Lung (tissue), 11 donors: ENCODE measurements at regions not wholly inside any gene's neighbourhood (a gene's known extent, or its start where the extent isn't known, plus 50 kb on each side); places are given as distances from the start of the nearest gene placed in this dataset.

Experiments
- ATAC-seq: fragments of 200-7000 bp; cut with Tn5 transposase; one replicate; pipeline ENCODE4 v1.9.1; 2020; ENCODE audit warnings: moderate number of reproducible peaks; ENCODE audit not compliant: insufficient read depth, low FRiP score
- DNase-seq, 3 donors: peaks; one replicate each; pipeline ENCODE4 v3.0.0-alpha.2; 2013 to 2017
- H3K27ac ChIP-seq, 2 donors: one replicate each; pipeline ENCODE4 v1.5.1; 2013; ENCODE audit warnings: mild to moderate bottlenecking in 2 of 2, moderate library complexity in 2 of 2, control low read depth in 1 of 2, inconsistent platforms in 1 of 2, low read depth in 1 of 2, low read length in 1 of 2
- H3K27me3 ChIP-seq, 3 donors: one replicate each; pipeline ENCODE4 v1.5.1; 2013; ENCODE audit warnings: low read length in 2 of 3; ENCODE audit not compliant: control insufficient read depth in 3 of 3, insufficient read depth in 3 of 3
- H3K36me3 ChIP-seq, 4 donors: one replicate each; pipeline ENCODE4 v1.5.1; 2013; ENCODE audit warnings: low read length in 4 of 4, mild to moderate bottlenecking in 1 of 4, moderate library complexity in 1 of 4; ENCODE audit not compliant: control insufficient read depth in 4 of 4, insufficient read depth in 4 of 4
- H3K4me1 ChIP-seq, 5 donors: one replicate each; pipeline ENCODE4 v1.5.1; 2013; ENCODE audit warnings: low read length in 5 of 5, mild to moderate bottlenecking in 2 of 5, moderate library complexity in 1 of 5; ENCODE audit not compliant: control insufficient read depth in 5 of 5, insufficient read depth in 5 of 5
- H3K4me3 ChIP-seq: one replicate; pipeline ENCODE4 v1.5.1; 2013; ENCODE audit warnings: mild to moderate bottlenecking, control low read depth, moderate library complexity
- H3K9ac ChIP-seq, 2 donors: one replicate each; pipeline ENCODE4 v1.5.1; 2013; ENCODE audit warnings: low read length in 2 of 2, control low read depth in 1 of 2; ENCODE audit not compliant: insufficient read depth in 1 of 2
- H3K9me3 ChIP-seq, 4 donors: one replicate each; pipeline ENCODE4 v1.5.1; 2013; ENCODE audit warnings: low read length in 3 of 4, mild to moderate bottlenecking in 1 of 4, moderate library complexity in 1 of 4; ENCODE audit not compliant: control insufficient read depth in 4 of 4, insufficient read depth in 3 of 4
- WGBS, 2 donors: extraction: QIAGEN DNeasy Blood & Tissue Kit; methylation state at CpG; one replicate each; pipeline ENCODE4 v1.1.7; 2013; 5-methylcytosine and 5-hydroxymethylcytosine counted together
- TF ChIP-seq, protein P1 (sequence below): IDR thresholded peaks from 2 replicates; pipeline ENCODE4 v1.5.1; 2012; ENCODE audit warnings: mild to moderate bottlenecking; ENCODE audit errors: control extremely low read depth, extremely low read depth
- donor health status: control.
- donor health status: control.
- donor health status: Bipolar disorder and iron deficiency.
- donor health status: healthy.
- donor health status: DM: yes; HTN: yes; CAD: no.

DNA sequence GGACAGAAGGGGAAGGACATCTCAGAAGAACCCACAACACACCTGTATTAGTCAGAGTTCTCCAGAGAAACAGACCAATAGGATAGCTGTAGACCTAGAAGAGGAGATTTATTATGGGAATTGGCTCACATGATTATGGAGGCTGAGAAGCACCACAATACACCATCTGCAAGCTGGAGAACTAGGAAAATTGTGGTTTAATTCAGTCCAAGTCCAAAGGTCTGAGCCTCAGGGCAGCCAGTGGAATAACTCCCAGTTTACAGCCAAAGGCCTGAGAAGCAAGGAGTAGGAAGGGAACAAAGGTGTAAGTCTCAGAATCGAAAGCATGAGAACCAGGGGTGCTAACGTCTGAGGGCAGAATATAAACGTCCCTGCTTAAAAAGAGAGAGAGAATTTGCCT, 99.6 kb upstream of the AUTS2 start:
- no peaks in the 10 kb centered on the region for H3K27me3 ChIP-seq
- WGBS, 2 donors, result 91% methylated on average over 3 of the region's 3 CpGs
- H3K4me1 ChIP-seq, result no peaks in the 10 kb centered on the region
- H3K4me3 ChIP-seq, result no peak overlapping the region
- H3K9ac ChIP-seq, result no peak overlapping the region
- no peak overlapping the region for H3K27ac ChIP-seq
- TF ChIP-seq, protein P1, sequence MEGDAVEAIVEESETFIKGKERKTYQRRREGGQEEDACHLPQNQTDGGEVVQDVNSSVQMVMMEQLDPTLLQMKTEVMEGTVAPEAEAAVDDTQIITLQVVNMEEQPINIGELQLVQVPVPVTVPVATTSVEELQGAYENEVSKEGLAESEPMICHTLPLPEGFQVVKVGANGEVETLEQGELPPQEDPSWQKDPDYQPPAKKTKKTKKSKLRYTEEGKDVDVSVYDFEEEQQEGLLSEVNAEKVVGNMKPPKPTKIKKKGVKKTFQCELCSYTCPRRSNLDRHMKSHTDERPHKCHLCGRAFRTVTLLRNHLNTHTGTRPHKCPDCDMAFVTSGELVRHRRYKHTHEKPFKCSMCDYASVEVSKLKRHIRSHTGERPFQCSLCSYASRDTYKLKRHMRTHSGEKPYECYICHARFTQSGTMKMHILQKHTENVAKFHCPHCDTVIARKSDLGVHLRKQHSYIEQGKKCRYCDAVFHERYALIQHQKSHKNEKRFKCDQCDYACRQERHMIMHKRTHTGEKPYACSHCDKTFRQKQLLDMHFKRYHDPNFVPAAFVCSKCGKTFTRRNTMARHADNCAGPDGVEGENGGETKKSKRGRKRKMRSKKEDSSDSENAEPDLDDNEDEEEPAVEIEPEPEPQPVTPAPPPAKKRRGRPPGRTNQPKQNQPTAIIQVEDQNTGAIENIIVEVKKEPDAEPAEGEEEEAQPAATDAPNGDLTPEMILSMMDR, result no peak
- peaks cover 0 to 4% (median 2%) of the 10 kb centered on the region in 4 donors for H3K9me3 ChIP-seq
- no peaks in the 10 kb centered on the region for H3K36me3 ChIP-seq
- ATAC-seq (no peak), DNase-seq (no peak)

DNA sequence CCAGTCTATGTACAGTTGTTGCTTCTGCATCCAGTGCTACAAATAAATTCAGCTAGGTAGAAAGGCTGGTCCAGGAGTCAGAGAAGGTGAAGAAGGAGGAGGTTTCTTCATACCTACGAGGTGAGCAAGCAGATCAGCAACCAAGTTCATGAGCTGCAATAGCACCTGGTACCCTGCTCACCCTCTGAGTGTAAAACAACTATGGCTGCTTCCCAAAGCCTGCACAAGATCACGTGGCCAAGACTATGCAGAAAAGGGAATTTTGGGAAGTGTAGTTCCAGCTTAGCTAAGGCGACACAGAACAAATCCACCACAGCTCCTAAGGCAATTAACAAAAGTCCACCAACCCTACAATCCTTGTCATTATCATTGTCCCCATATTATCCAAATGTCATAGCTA, 95.9 kb upstream of the AUTS2 start:
- Histone ChIP-seq H3K4me1 (no peaks in the 10 kb centered on the region), H3K9ac (no peak overlapping the region), H3K27me3 (no peaks in the 10 kb centered on the region), H3K4me3 (no peak overlapping the region), H3K36me3 (no peaks in the 10 kb centered on the region), H3K9me3 (peaks cover 0 to 4% (median 2%) of the 10 kb centered on the region in 4 donors), H3K27ac (no peak overlapping the region)
- DNase-seq (no peak), ATAC-seq (no peak)
- TF ChIP-seq, protein P1, result no peak
- 86% methylated on average over 3 of the region's 3 CpGs for WGBS, 2 donors

DNA sequence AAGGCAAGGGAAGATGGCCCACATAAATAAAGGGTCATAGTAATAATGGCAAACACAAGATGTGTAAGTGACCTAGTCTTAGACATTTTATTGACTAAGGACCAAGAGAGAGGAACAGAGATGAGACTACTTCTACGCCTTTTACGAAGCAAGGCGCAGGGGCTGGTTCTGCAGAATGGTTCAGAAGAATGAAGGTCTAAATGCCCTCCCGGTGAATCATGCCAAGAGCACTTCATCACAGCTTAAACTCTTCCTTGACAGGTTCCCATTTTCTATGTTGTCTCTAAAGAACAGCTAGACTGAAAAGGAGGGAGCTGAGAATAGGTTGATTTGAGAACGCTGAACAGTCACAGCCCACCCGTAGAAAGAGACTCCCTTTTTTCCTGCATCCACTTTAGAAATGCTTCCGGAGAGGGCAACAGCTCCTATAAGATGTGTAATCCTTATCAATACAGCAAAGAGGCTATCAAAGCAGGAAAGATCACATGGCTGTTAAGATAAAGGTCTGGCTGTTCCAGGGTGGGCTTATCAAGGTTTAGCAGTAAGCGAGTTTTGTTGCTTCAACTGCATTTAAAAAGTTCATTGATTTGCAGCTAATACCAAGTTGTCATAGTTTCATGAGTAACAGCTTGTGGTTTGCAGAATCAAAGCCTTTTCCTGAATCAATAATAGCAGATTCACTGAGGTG, 93.4 kb upstream of the AUTS2 start:
- ATAC-seq (no peak), DNase-seq (no peak)
- H3K4me3 ChIP-seq, result no peak overlapping the region
- no peaks in the 10 kb centered on the region for H3K27me3 ChIP-seq
- no peaks in the 10 kb centered on the region for H3K4me1 ChIP-seq
- TF ChIP-seq, protein P1, result no peak
- peaks cover 0 to under 1% (median 0%) of the 10 kb centered on the region in 4 donors for H3K9me3 ChIP-seq
- H3K36me3 ChIP-seq, result no peaks in the 10 kb centered on the region
- WGBS, 2 donors, result 60 to 67% methylated on average over 8 of the region's 8 CpGs
- H3K27ac ChIP-seq, result no peak overlapping the region
- H3K9ac ChIP-seq, result no peak overlapping the region

DNA sequence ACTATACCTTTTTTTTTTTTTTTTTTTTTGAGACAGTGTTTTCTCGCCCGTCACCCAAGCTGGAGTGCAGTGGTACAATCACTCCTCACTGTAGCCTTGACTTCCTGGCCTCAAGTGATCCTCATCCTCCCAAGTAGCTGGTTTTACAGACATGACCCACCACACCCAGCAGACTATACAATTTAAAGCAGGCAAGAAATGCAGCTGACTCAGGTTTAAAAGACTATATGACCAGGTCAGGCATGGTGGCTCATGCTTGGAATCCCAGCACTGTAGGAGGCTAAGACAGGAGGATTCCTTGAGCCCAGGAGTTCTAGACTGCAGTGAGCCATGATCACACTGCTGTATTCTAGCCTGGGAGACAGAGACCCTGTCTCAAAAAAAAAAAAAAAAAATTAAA, 89.5 kb upstream of the AUTS2 start:
- Histone ChIP-seq H3K9ac (no peak overlapping the region), H3K27me3 (no peaks in the 10 kb centered on the region), H3K4me1 (no peaks in the 10 kb centered on the region), H3K27ac (no peak overlapping the region), H3K36me3 (no peaks in the 10 kb centered on the region), H3K9me3 (peaks cover 0 to 4% (median 0%) of the 10 kb centered on the region in 4 donors), H3K4me3 (no peak overlapping the region)
- TF ChIP-seq, protein P1, result no peak
- DNase-seq, result no peak
- no peak for ATAC-seq
- WGBS, 2 donors, result 86 to 92% methylated on average over 2 of the region's 2 CpGs
